Astrocyte (in vitro differentiated cells and primary cell): ENCODE measurements at regions not wholly inside any gene's neighbourhood (a gene's known extent, or its start where the extent isn't known, plus 50 kb on each side); places are given as distances from the start of the nearest gene placed in this dataset.

Source experiments
- CTCF ChIP-seq: IDR thresholded peaks from 2 replicates; pipeline ENCODE4 v1.5.1; 2011; ENCODE audit warnings: low read depth, mild to moderate bottlenecking, inconsistent platforms, low read length, moderate library complexity; ENCODE audit not compliant: insufficient read depth
- EZH2 ChIP-seq: IDR thresholded peaks from 2 replicates; pipeline ENCODE4 v1.6.1; 2012; ENCODE audit warnings: mild to moderate bottlenecking, low read length, inconsistent platforms; ENCODE audit not compliant: insufficient read depth

DNA sequence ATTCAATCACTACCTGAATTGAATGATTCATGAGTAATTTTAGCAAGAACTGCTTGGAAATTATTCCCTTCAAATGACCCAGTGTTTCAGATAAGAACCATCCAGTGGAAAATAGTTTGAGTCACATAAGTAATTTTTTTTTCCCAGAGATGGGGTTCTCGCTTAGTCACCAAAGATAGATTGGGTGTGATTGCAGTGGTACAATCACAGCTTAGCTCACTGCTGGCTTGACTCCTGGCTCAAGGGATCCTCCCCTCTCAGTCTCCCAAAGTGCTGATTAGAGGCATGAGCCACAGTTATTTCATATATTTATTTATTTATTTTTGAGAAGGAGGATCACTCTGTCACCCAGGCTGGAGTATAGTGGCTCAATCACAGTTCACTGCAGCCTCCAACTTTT is 574.5 kb upstream of the ARRDC3 start:
- no peak for TF ChIP-seq CTCF
- TF ChIP-seq EZH2 = no peak
